H1 (cell line): ENCODE measurements at regions not wholly inside any gene's neighbourhood (a gene's known extent, or its start where the extent isn't known, plus 50 kb on each side); places are given as distances from the start of the nearest gene placed in this dataset.

Experiments used
- CTCF ChIA-PET: fragments of 300-600 bp; sonication (Branson Sonifier 250); formaldehyde crosslinking; loops from one replicate; lab custom pipeline; 2021; ENCODE audit not compliant: partially characterized antibody; lab: Charles Lee
- POLR2A ChIA-PET: fragments of 300-600 bp; sonication (Branson Sonifier 250); formaldehyde crosslinking; loops from one replicate; lab custom pipeline; 2021; ENCODE audit warnings: inconsistent platforms; ENCODE audit not compliant: partially characterized antibody; lab: Charles Lee
- DNase-seq, 2 experiments: peaks; one replicate each; pipeline versions ENCODE4 v3.0.0 to v3.0.0-alpha.2; 2010 to 2022; ENCODE audit warnings: low spot score in 2 of 2, low read depth in 1 of 2, mixed read lengths in 1 of 2
- FAIRE-seq: peaks from 2 replicates; lab custom pipeline; 2011; peaks lifted over from hg19 to GRCh38; lab: Jason Lieb, UNC
- H2AFZ ChIP-seq: 2 replicates; pipeline ENCODE4 v1.8.1; 2012; ENCODE audit warnings: low read length, inconsistent platforms
- H2AK5ac ChIP-seq: 2 replicates; pipeline ENCODE4 v1.6.1; 2013; ENCODE audit warnings: low read depth, low read length
- H2BK120ac ChIP-seq: replicated peaks from 2 replicates; pipeline ENCODE3; 2013; ENCODE audit warnings: low read depth, low read length, inconsistent platforms
- H2BK12ac ChIP-seq: 2 replicates; pipeline ENCODE4 v1.6.1; 2013; ENCODE audit warnings: low read depth, low read length
- H2BK15ac ChIP-seq: 2 replicates; pipeline ENCODE4 v1.6.1; 2013; ENCODE audit warnings: low read length
- H2BK20ac ChIP-seq: 2 replicates; pipeline ENCODE4 v1.6.1; 2013; ENCODE audit warnings: low read length
- H2BK5ac ChIP-seq: 2 replicates; pipeline ENCODE4 v1.6.1; 2013; ENCODE audit warnings: low read depth, low read length
- H3K14ac ChIP-seq: 2 replicates; pipeline ENCODE4 v1.6.1; 2013; ENCODE audit warnings: inconsistent platforms; ENCODE audit not compliant: insufficient read length
- H3K18ac ChIP-seq: 2 replicates; pipeline ENCODE4 v1.6.1; 2013; ENCODE audit warnings: low read length; ENCODE audit errors: extremely low read depth
- H3K23ac ChIP-seq: 2 replicates; pipeline ENCODE4 v1.6.1; 2013; ENCODE audit warnings: inconsistent platforms; ENCODE audit not compliant: insufficient read length
- H3K23me2 ChIP-seq: 2 replicates; pipeline ENCODE4 v1.6.1; 2013; ENCODE audit warnings: low read depth, low read length
- H3K27ac ChIP-seq: 2 replicates; pipeline ENCODE4 v1.6.1; 2011; ENCODE audit warnings: low read depth, low read length, inconsistent platforms
- H3K27me3 ChIP-seq, 4 experiments: replicated peaks in 1 of 4; 1 replicate in 1 of 4; 2 replicates in 3 of 4; pipeline versions ENCODE4 v1.6.1 to v1.8.1; 2011 to 2013; ENCODE audit warnings: low read length in 3 of 4, mild to moderate bottlenecking in 3 of 4, inconsistent platforms in 2 of 4, mixed read lengths in 2 of 4, moderate library complexity in 1 of 4; ENCODE audit not compliant: control insufficient read depth in 3 of 4, insufficient read depth in 3 of 4; ENCODE audit errors: extremely low read depth in 1 of 4
- H3K36me3 ChIP-seq, 4 experiments: 2 replicates each; pipeline versions ENCODE4 v1.6.1 to v1.8.1; 2011 to 2013; ENCODE audit warnings: mild to moderate bottlenecking in 4 of 4, low read length in 3 of 4, moderate library complexity in 2 of 4, control low read depth in 1 of 4, inconsistent platforms in 1 of 4; ENCODE audit not compliant: insufficient read depth in 4 of 4, control insufficient read depth in 2 of 4
- H3K4ac ChIP-seq: replicated peaks from 2 replicates; pipeline ENCODE3; 2013; ENCODE audit warnings: low read length, low read depth, mixed read lengths, inconsistent platforms; ENCODE audit not compliant: insufficient read length
- H3K4me1 ChIP-seq, 4 experiments: replicated peaks in 1 of 4; 1 replicate in 1 of 4; 2 replicates in 3 of 4; pipeline versions ENCODE4 v1.6.1 to v1.8.1; 2011 to 2013; ENCODE audit warnings: low read length in 3 of 4, inconsistent platforms in 2 of 4, mixed read lengths in 1 of 4; ENCODE audit not compliant: insufficient read depth in 4 of 4, control insufficient read depth in 3 of 4
- H3K4me2 ChIP-seq, 2 experiments: 2 replicates each; pipeline versions ENCODE4 v1.6.1 to v1.8.1; 2011 to 2013; ENCODE audit warnings: low read depth in 2 of 2, low read length in 2 of 2, control low read depth in 1 of 2, inconsistent platforms in 1 of 2, mild to moderate bottlenecking in 1 of 2; ENCODE audit not compliant: insufficient read depth in 1 of 2
- H3K4me3 ChIP-seq, 4 experiments: fragments of 200-600, 300-600 bp in 1 of 4; sonication (generic), shearing (Covaris generic), sonication (Bioruptor Twin) in 1 of 4; 2 replicates each; pipeline versions ENCODE4 v1.5.1 to v1.8.1; 2011 to 2016; ENCODE audit warnings: low read length in 4 of 4, low read depth in 3 of 4, control low read depth in 2 of 4, inconsistent platforms in 2 of 4, mild to moderate bottlenecking in 2 of 4, mixed read lengths in 1 of 4, moderate library complexity in 1 of 4; ENCODE audit not compliant: insufficient read depth in 2 of 4; ENCODE audit errors: extremely low read depth in 1 of 4
- H3K56ac ChIP-seq: replicated peaks from 2 replicates; pipeline ENCODE3; 2013; ENCODE audit warnings: low read depth, mild to moderate bottlenecking, mixed read lengths, low read length, inconsistent platforms; ENCODE audit not compliant: insufficient read length
- H3K79me1 ChIP-seq: 2 replicates; pipeline ENCODE4 v1.6.1; 2013; ENCODE audit warnings: low read depth, low read length, control low read depth
- H3K79me2 ChIP-seq, 2 experiments: 2 replicates each; pipeline versions ENCODE4 v1.6.1 to v1.8.1; 2012 to 2013; ENCODE audit warnings: low read length in 2 of 2, mild to moderate bottlenecking in 2 of 2, inconsistent platforms in 1 of 2; ENCODE audit not compliant: insufficient read depth in 2 of 2, control insufficient read depth in 1 of 2
- H3K9ac ChIP-seq, 4 experiments: replicated peaks in 1 of 4; 1 replicate in 1 of 4; 2 replicates in 3 of 4; pipeline versions ENCODE4 v1.6.1 to v1.8.1; 2011 to 2013; ENCODE audit warnings: low read depth in 3 of 4, low read length in 3 of 4, control low read depth in 2 of 4, mild to moderate bottlenecking in 2 of 4, moderate library complexity in 2 of 4, inconsistent platforms in 1 of 4; ENCODE audit errors: extremely low read depth in 1 of 4
- H3K9me3 ChIP-seq, 2 experiments: 2 replicates each; pipeline versions ENCODE4 v1.6.1 to v1.8.1; 2012 to 2013; ENCODE audit warnings: mild to moderate bottlenecking in 2 of 2, moderate library complexity in 2 of 2, control low read depth in 1 of 2, inconsistent platforms in 1 of 2, low read depth in 1 of 2, low read length in 1 of 2, mixed read lengths in 1 of 2; ENCODE audit not compliant: insufficient read depth in 2 of 2
- H4K20me1 ChIP-seq, 2 experiments: replicated peaks in 1 of 2; 2 replicates each; pipeline versions ENCODE3 to v1.8.1; 2011 to 2013; ENCODE audit warnings: inconsistent platforms in 2 of 2, low read length in 2 of 2, mild to moderate bottlenecking in 1 of 2; ENCODE audit not compliant: insufficient read depth in 2 of 2, control insufficient read depth in 1 of 2
- H4K5ac ChIP-seq: 2 replicates; pipeline ENCODE4 v1.6.1; 2013; ENCODE audit warnings: low read length, low read depth, mixed read lengths, inconsistent platforms; ENCODE audit not compliant: insufficient read length
- H4K8ac ChIP-seq: 2 replicates; pipeline ENCODE4 v1.8.0; 2013; ENCODE audit warnings: mild to moderate bottlenecking, moderate library complexity, low read length, inconsistent platforms; ENCODE audit not compliant: insufficient read depth; ENCODE audit errors: extremely low read depth
- H4K91ac ChIP-seq: replicated peaks from 2 replicates; pipeline ENCODE3; 2013; ENCODE audit warnings: low read length, mixed read lengths, inconsistent platforms; ENCODE audit not compliant: insufficient read length
- BACH1 ChIP-seq: IDR thresholded peaks from 2 replicates; pipeline ENCODE4 v1.6.1; 2012; ENCODE audit warnings: low read length, improper control_type of control experiment
- CREB1 ChIP-seq: IDR thresholded peaks from 2 replicates; pipeline ENCODE4 v1.6.1; 2012; ENCODE audit warnings: inconsistent platforms
- KDM5A ChIP-seq: fragments of 200-600 bp; IDR thresholded peaks from 2 replicates; pipeline ENCODE4 v1.7.1; 2012; ENCODE audit warnings: mild to moderate bottlenecking, low read length, inconsistent platforms, mixed read lengths
- MAFK ChIP-seq: IDR thresholded peaks from 2 replicates; pipeline ENCODE4 v1.6.1; 2012; ENCODE audit warnings: low read depth, mild to moderate bottlenecking, improper control_type of control experiment, low read length
- TCF12 ChIP-seq: IDR thresholded peaks from 2 replicates; pipeline ENCODE4 v1.6.1; 2011; ENCODE audit warnings: low read depth, mild to moderate bottlenecking, low read length
- WGBS, 2 experiments: shearing (Covaris generic) in 1 of 2; methylation state at CpG; one replicate each; pipeline versions ENCODE4 v1.1.6 to v1.1.7; 2013 to 2015; ENCODE audit warnings: low lambda C conversion rate in 2 of 2, mixed read lengths in 2 of 2, inconsistent platforms in 1 of 2, low coverage in 1 of 2, missing lambda C conversion rate in 1 of 2; ENCODE audit not compliant: insufficient replicate concordance in 2 of 2, insufficient coverage in 1 of 2, insufficient read length in 1 of 2; ENCODE audit errors: extremely low coverage in 1 of 2, missing lambda C conversion rate in 1 of 2; 5-methylcytosine and 5-hydroxymethylcytosine counted together

- Histone ChIP-seq H3K36me3 (no peaks in the 10 kb centered on the region), H3K79me1 (no peaks in the 10 kb centered on the region), H2BK5ac (no peak overlapping the region), H3K9ac (no peak overlapping the region), H2BK20ac (no peak overlapping the region), H4K8ac (no peak overlapping the region), H2AFZ (no peak overlapping the region), H3K56ac (no peak overlapping the region), H3K4me1 (no peaks in the 10 kb centered on the region), H4K91ac (no peak overlapping the region), H2BK120ac (no peak overlapping the region), H3K14ac (no peak overlapping the region), H3K4ac (no peak overlapping the region), H3K23ac (no peak overlapping the region), H4K5ac (no peak overlapping the region), H2BK12ac (no peak overlapping the region), H4K20me1 (no peaks in the 10 kb centered on the region), H3K23me2 (no peaks in the 10 kb centered on the region), H3K4me3 (no peak overlapping the region), H2AK5ac (no peak overlapping the region), H3K27ac (no peak overlapping the region), H3K79me2 (no peaks in the 10 kb centered on the region), H3K4me2 (no peak overlapping the region), H3K27me3 (no peaks in the 10 kb centered on the region), H2BK15ac (no peak overlapping the region), H3K18ac (no peak overlapping the region), H3K9me3 (no peaks in the 10 kb centered on the region)
- TF ChIP-seq BACH1 (no peak), TCF12 (no peak), MAFK (no peak), KDM5A (no peak), CREB1 (no peak)
- CTCF ChIA-PET = no interaction called here
- POLR2A ChIA-PET = no interaction called here
- 100% methylated on average over 1 of the region's 1 CpG; no CpG with 5 or more reads in 1 of the 2 experiments for WGBS, 2 experiments
- DNase-seq (no peak), FAIRE-seq (no peak)
Measured at GRCh38 chr16:76931186-76931585, 259.8 kb upstream of the MON1B start.
